H1 (cell line): ENCODE measurements at regions not wholly inside any gene's neighbourhood (a gene's known extent, or its start where the extent isn't known, plus 50 kb on each side); places are given as distances from the start of the nearest gene placed in this dataset.

Source experiments
- CTCF ChIP-seq, 3 experiments: IDR thresholded peaks; 1 replicate in 2 of 3; 2 replicates in 1 of 3; pipeline versions ENCODE4 v1.5.1 to v1.6.1; 2011; ENCODE audit warnings: low read length in 3 of 3, mild to moderate bottlenecking in 3 of 3, inconsistent platforms in 2 of 3, low read depth in 1 of 3, moderate library complexity in 1 of 3; ENCODE audit not compliant: insufficient read depth in 1 of 3; ENCODE audit errors: control extremely low read depth in 1 of 3
- JUN ChIP-seq: IDR thresholded peaks from 2 replicates; pipeline ENCODE4 v1.6.1; 2011; ENCODE audit warnings: low read depth, mild to moderate bottlenecking, improper control_type of control experiment, low read length
- RAD21 ChIP-seq, 2 experiments: IDR thresholded peaks in 1 of 2; conservative IDR thresholded peaks in 1 of 2; 2 replicates each; pipeline ENCODE4 v1.6.1; 2011; ENCODE audit warnings: low read depth in 2 of 2, low read length in 2 of 2, improper control_type of control experiment in 1 of 2, inconsistent platforms in 1 of 2, mild to moderate bottlenecking in 1 of 2, moderate library complexity in 1 of 2

- TF ChIP-seq JUN (no peak), RAD21 (IDR thresholded peaks at IDR 0.05 in 1 of 2, conservative IDR thresholded peaks at IDR 0.05 in 1 of 2; ENCODE audit: low read depth in 2 of 2, low read length in 2 of 2) (no peak), CTCF (IDR thresholded peaks at IDR 0.05; ENCODE audit: control extremely low read depth in 1 of 3, insufficient read depth in 1 of 3, low read depth in 1 of 3, low read length in 3 of 3) (no peak)
Measured at GRCh38 chr3:82416349-82416748, 654.9 kb upstream of the GBE1 start.
